Tibial nerve (tissue), 4 donors: ENCODE measurements at regions not wholly inside any gene's neighbourhood (a gene's known extent, or its start where the extent isn't known, plus 50 kb on each side); places are given as distances from the start of the nearest gene placed in this dataset.
"Not testable (repeated sequence)": the region's sequence is repeated elsewhere in the genome, so short reads cannot be mapped to it uniquely, and the experiment has no call there.

Source experiments
- DNase-seq, 2 donors: peaks; one replicate each; pipeline ENCODE4 v3.0.0-alpha.2; 2019; ENCODE audit warnings: low spot score in 2 of 2
- H3K27ac ChIP-seq, 4 donors: fragments of 200-600 bp; sonication (generic) in 3 of 4; one replicate each; pipeline ENCODE4 v1.5.1; 2017 to 2019; ENCODE audit warnings: mild to moderate bottlenecking in 1 of 4
- H3K27me3 ChIP-seq, 2 donors: fragments of 200-600 bp; sonication (generic) in 1 of 2; one replicate each; pipeline versions ENCODE4 v1.5.1 to v1.6.0; 2017 to 2019
- H3K36me3 ChIP-seq, 3 donors: fragments of 200-600 bp; sonication (generic); one replicate each; pipeline ENCODE4 v1.5.1; 2018 to 2019
- H3K4me1 ChIP-seq, 4 donors: fragments of 200-600 bp; sonication (generic) in 3 of 4; one replicate each; pipeline ENCODE4 v1.5.1; 2017 to 2019
- H3K4me3 ChIP-seq, 4 donors: fragments of 200-600 bp; sonication (generic) in 3 of 4; one replicate each; pipeline ENCODE4 v1.5.1; 2017 to 2019; ENCODE audit warnings: mild to moderate bottlenecking in 1 of 4, moderate library complexity in 1 of 4
- H3K9me3 ChIP-seq, 4 donors: fragments of 200-600 bp; sonication (generic) in 3 of 4; one replicate each; pipeline ENCODE4 v1.5.1; 2017 to 2019
- EP300 ChIP-seq, 2 donors: sonication (generic); formaldehyde crosslinking; IDR thresholded peaks; one replicate each; pipeline ENCODE4 v1.6.1; 2017; ENCODE audit warnings: antibody characterized with exemption in 2 of 2, mild to moderate bottlenecking in 1 of 2
- POLR2A ChIP-seq, 2 donors: fragments of 450-650 bp; IDR thresholded peaks; one replicate each; pipeline ENCODE4 v1.6.1; 2017; ENCODE audit warnings: antibody characterized with exemption in 2 of 2, mild to moderate bottlenecking in 2 of 2, moderate library complexity in 2 of 2
- WGBS, 2 donors: methylation state at CpG; one replicate each; pipeline ENCODE4 v1.1.5; 2018; 5-methylcytosine and 5-hydroxymethylcytosine counted together
- TF ChIP-seq, protein P1 (sequence below), 5 experiments: fragments of 200-600 bp in 3 of 5; fragments of 450-650 bp in 2 of 5; sonication (generic) in 3 of 5; IDR thresholded peaks; one replicate each; pipeline ENCODE4 v1.5.1; 2016 to 2019; ENCODE audit warnings: antibody characterized with exemption in 5 of 5, mild to moderate bottlenecking in 3 of 5, moderate library complexity in 2 of 5

DNA sequence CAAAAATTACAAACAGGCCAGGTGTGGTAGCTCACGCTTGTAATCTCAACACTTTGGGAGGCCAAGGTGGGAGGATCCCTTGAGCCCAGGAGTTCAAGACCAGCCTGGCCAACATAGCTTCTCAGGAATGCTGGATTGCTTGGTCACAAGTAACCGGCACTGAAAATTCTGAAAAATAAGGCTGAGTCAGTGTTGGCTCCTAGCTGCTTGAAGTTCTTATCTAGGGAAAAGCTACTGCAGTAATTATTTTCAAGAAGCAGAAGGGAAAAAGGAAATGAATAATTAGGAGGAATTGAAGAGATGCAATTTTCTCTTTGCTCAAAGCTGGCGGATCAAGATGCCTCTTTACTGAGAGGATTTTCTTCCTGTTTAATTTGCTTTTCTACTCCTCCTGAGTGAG is 75.0 kb upstream of the GTF3A start:
- H3K27me3 ChIP-seq = peaks cover 0 to 9% of the 10 kb centered on the region in 2 donors
- no peak for DNase-seq
- no peaks in the 10 kb centered on the region for H3K4me1 ChIP-seq
- H3K36me3 ChIP-seq = no peaks in the 10 kb centered on the region
- no peak overlapping the region for H3K4me3 ChIP-seq
- peaks cover 0 to 3% (median 0%) of the 10 kb centered on the region in 4 donors for H3K9me3 ChIP-seq
- TF ChIP-seq POLR2A (IDR thresholded peaks at IDR 0.05) (no peak), EP300 (IDR thresholded peaks at IDR 0.05) (no peak)
- TF ChIP-seq, protein P1, sequence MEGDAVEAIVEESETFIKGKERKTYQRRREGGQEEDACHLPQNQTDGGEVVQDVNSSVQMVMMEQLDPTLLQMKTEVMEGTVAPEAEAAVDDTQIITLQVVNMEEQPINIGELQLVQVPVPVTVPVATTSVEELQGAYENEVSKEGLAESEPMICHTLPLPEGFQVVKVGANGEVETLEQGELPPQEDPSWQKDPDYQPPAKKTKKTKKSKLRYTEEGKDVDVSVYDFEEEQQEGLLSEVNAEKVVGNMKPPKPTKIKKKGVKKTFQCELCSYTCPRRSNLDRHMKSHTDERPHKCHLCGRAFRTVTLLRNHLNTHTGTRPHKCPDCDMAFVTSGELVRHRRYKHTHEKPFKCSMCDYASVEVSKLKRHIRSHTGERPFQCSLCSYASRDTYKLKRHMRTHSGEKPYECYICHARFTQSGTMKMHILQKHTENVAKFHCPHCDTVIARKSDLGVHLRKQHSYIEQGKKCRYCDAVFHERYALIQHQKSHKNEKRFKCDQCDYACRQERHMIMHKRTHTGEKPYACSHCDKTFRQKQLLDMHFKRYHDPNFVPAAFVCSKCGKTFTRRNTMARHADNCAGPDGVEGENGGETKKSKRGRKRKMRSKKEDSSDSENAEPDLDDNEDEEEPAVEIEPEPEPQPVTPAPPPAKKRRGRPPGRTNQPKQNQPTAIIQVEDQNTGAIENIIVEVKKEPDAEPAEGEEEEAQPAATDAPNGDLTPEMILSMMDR (IDR thresholded peaks at IDR 0.05) = no peak
- WGBS, 2 donors = 58 to 70% methylated on average over 3 of the region's 3 CpGs
- H3K27ac ChIP-seq = no peak overlapping the region

DNA sequence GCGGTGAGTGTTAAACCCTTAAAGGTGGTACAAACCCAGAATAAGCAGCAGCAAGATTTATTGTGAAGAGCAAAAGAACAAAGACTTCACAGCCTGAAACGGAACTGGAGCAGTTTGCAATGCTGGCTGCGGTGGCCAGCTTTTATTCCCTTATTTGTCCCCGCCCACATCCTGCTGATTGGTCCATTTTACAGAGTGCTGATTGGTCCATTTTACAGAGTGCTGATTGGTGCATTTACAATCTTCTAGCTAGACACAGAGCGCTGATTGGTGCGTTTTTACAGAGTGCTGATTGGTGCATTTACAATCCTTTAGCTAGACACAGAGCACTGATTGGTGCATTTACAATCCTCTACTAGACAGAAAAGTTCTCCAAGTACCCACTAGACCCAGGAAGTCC is 73.6 kb upstream of the GTF3A start:
- not testable (repeated sequence) for H3K4me1 ChIP-seq, H3K27me3 ChIP-seq, H3K4me3 ChIP-seq, H3K36me3 ChIP-seq, H3K9me3 ChIP-seq, H3K27ac ChIP-seq, DNase-seq
- WGBS, 2 donors = 88 to 91% methylated on average over 6 of the region's 6 CpGs

DNA sequence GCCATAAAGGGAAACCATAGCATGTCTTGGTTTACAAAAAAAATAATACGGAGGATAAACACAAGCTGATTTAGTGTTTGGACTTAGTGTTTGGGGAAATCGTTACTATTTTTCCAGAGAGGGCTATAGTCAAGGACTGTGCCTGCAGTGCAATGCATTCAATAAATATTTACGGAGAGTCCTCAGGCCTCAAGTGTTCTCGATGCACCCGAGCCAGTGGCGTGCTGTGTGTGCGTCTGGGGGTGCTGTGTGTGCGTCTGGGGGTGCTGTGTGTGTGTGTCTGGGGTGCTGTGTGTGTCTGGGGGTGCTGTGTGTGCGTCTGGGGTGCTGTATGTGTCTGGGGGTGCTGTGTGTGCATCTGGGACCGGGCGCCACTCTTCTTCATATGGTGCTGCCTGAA is 71.7 kb upstream of the GTF3A start:
- Histone ChIP-seq H3K27me3 (peaks cover 0 to 8% of the 10 kb centered on the region in 2 donors), H3K9me3 (peaks cover 0 to 3% (median 0%) of the 10 kb centered on the region in 4 donors), H3K4me1 (no peaks in the 10 kb centered on the region), H3K36me3 (no peaks in the 10 kb centered on the region), H3K4me3 (no peak overlapping the region), H3K27ac (no peak overlapping the region)
- DNase-seq = no peak
- 79 to 85% methylated on average over 11 of the region's 11 CpGs for WGBS, 2 donors
- no peak for TF ChIP-seq POLR2A (IDR thresholded peaks at IDR 0.05)
- TF ChIP-seq, protein P1 (IDR thresholded peaks at IDR 0.05) = no peak
- no peak for TF ChIP-seq EP300 (IDR thresholded peaks at IDR 0.05)

DNA sequence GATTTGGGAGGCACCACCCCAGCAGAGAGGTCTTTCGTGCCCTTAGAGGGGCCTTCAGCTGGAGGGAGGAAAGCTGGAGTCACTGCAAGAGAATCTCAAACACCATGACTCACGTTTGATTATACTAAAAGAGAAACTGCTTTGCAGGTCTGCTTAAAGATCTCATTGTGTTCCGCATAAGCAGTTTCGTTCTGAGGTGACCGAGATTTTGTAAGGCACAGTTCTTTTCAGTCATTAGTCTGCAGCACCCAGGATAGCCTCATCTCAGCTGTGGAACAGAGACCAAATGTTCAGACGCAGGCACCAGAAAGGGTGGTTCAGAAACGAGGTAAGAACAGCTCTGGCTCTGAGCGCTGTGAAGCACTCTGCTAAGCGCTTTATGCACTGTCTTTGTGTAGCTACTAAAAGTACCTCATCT is 71.2 kb upstream of the GTF3A start:
- 59 to 64% methylated on average over 9 of the region's 9 CpGs for WGBS, 2 donors
- TF ChIP-seq, protein P1 (IDR thresholded peaks at IDR 0.05) = no peak
- TF ChIP-seq POLR2A (IDR thresholded peaks at IDR 0.05) (no peak), EP300 (IDR thresholded peaks at IDR 0.05) (no peak)
- peaks cover 0 to 3% (median 0%) of the 10 kb centered on the region in 4 donors for H3K9me3 ChIP-seq
- H3K4me3 ChIP-seq = no peak overlapping the region
- peaks cover 0 to 8% of the 10 kb centered on the region in 2 donors for H3K27me3 ChIP-seq
- no peak overlapping the region for H3K27ac ChIP-seq
- H3K36me3 ChIP-seq = no peaks in the 10 kb centered on the region
- H3K4me1 ChIP-seq = no peaks in the 10 kb centered on the region
- no peak for DNase-seq

DNA sequence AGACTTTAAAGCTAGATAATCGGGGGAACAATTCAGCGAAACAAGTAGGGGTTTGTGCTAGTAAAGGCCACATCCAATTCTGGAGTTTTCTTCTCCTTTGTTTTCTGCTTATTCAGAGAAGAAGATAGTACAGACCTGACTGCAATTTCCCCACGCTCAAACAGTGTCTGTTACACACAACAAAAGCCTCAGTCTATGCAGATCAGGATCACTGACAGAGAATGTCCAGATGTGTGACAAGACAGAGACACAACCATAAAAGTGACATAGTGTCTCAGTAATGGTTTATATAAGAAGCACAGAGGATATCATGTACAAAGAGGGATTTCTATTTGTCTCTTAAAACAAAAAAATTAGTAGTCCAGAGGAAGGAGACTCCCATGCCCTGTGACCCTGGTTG is 70.7 kb upstream of the GTF3A start:
- DNase-seq = no peak
- Histone ChIP-seq H3K27me3 (peaks cover 0 to 8% of the 10 kb centered on the region in 2 donors), H3K36me3 (no peaks in the 10 kb centered on the region), H3K27ac (no peak overlapping the region), H3K9me3 (peaks cover 0 to 3% (median 0%) of the 10 kb centered on the region in 4 donors), H3K4me1 (no peaks in the 10 kb centered on the region), H3K4me3 (no peak overlapping the region)
- 59 to 61% methylated on average over 3 of the region's 3 CpGs for WGBS, 2 donors
- TF ChIP-seq, protein P1 (IDR thresholded peaks at IDR 0.05) = no peak
- TF ChIP-seq EP300 (IDR thresholded peaks at IDR 0.05) = no peak
- TF ChIP-seq POLR2A (IDR thresholded peaks at IDR 0.05) = no peak

DNA sequence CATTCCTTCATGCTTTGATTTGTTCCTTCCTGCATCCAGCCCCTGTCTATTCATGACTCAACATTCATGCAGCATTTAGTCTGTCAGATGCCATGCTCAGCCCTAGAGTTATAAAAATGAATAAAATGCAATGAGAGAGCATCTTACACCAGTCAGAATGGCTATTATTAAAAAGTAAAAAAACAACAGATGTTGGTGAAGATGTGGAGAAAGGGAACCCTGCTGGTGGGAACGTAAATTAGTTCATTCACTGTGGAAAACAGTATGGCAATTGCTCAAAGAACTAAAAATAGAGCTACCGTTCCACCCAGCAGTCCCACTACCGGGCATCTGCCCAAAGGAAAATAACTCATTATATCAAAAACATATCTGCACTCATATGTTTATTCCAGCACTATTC is 70.0 kb upstream of the GTF3A start:
- no peaks in the 10 kb centered on the region for H3K36me3 ChIP-seq
- H3K27me3 ChIP-seq = peaks cover 0 to 2% of the 10 kb centered on the region in 2 donors
- TF ChIP-seq EP300 (IDR thresholded peaks at IDR 0.05) = no peak
- no peak for TF ChIP-seq POLR2A (IDR thresholded peaks at IDR 0.05)
- TF ChIP-seq, protein P1 (IDR thresholded peaks at IDR 0.05) = no peak
- no peak overlapping the region for H3K27ac ChIP-seq
- H3K4me1 ChIP-seq = no peaks in the 10 kb centered on the region
- no peak for DNase-seq
- 17 to 22% methylated on average over 3 of the region's 3 CpGs for WGBS, 2 donors
- H3K9me3 ChIP-seq = peaks cover 0 to 3% (median 0%) of the 10 kb centered on the region in 4 donors
- no peak overlapping the region for H3K4me3 ChIP-seq
